Osteoblast (primary cell): ENCODE measurements at regions not wholly inside any gene's neighbourhood (a gene's known extent, or its start where the extent isn't known, plus 50 kb on each side); places are given as distances from the start of the nearest gene placed in this dataset.

Experiments used
- DNase-seq: peaks from one replicate; pipeline ENCODE4 v3.0.0; 2011; ENCODE audit warnings: low spot score, mixed read lengths; ENCODE audit not compliant: insufficient read length; ENCODE audit errors: missing footprints
- H2AFZ ChIP-seq: 2 replicates; pipeline ENCODE4 v1.6.0; 2011; ENCODE audit warnings: mild to moderate bottlenecking, low read length
- H3K27ac ChIP-seq: 2 replicates; pipeline ENCODE4 v1.5.1; 2011; ENCODE audit warnings: mild to moderate bottlenecking, low read depth, low read length, moderate library complexity
- H3K27me3 ChIP-seq: 2 replicates; pipeline ENCODE4 v1.6.0; 2012; ENCODE audit warnings: mild to moderate bottlenecking, control low read depth, inconsistent platforms, low read length, moderate library complexity; ENCODE audit not compliant: insufficient read depth
- H3K36me3 ChIP-seq: 2 replicates; pipeline ENCODE4 v1.5.1; 2011; ENCODE audit warnings: mild to moderate bottlenecking, low read length, control low read depth, moderate library complexity; ENCODE audit not compliant: insufficient read depth
- H3K4me1 ChIP-seq: 2 replicates; pipeline ENCODE4 v1.5.1; 2011; ENCODE audit warnings: mild to moderate bottlenecking, low read length, control low read depth, moderate library complexity; ENCODE audit not compliant: insufficient read depth
- H3K4me2 ChIP-seq: 2 replicates; pipeline ENCODE4 v1.6.0; 2011; ENCODE audit warnings: mild to moderate bottlenecking, low read length; ENCODE audit not compliant: insufficient read depth
- H3K4me3 ChIP-seq: fragments of 200-600 bp; sonication (generic); 3 replicates; pipeline ENCODE4 v1.5.1; 2012; ENCODE audit warnings: mild to moderate bottlenecking, low read length, inconsistent platforms; ENCODE audit not compliant: insufficient read depth
- H3K79me2 ChIP-seq: 2 replicates; pipeline ENCODE4 v1.6.0; 2012; ENCODE audit warnings: mild to moderate bottlenecking, low read length, control low read depth, inconsistent platforms; ENCODE audit not compliant: insufficient read depth
- H3K9me3 ChIP-seq: 2 replicates; pipeline ENCODE4 v1.5.1; 2011; ENCODE audit warnings: low read depth, low read length, control low read depth
- H4K20me1 ChIP-seq: 2 replicates; pipeline ENCODE4 v1.6.0; 2012; ENCODE audit warnings: mild to moderate bottlenecking, low read length, control low read depth; ENCODE audit not compliant: insufficient read depth
- TF ChIP-seq, protein P1 (sequence below): IDR thresholded peaks from 2 replicates; pipeline ENCODE4 v1.5.1; 2011; ENCODE audit warnings: mild to moderate bottlenecking, low read depth, low read length, moderate library complexity; ENCODE audit errors: extremely low read depth

DNA sequence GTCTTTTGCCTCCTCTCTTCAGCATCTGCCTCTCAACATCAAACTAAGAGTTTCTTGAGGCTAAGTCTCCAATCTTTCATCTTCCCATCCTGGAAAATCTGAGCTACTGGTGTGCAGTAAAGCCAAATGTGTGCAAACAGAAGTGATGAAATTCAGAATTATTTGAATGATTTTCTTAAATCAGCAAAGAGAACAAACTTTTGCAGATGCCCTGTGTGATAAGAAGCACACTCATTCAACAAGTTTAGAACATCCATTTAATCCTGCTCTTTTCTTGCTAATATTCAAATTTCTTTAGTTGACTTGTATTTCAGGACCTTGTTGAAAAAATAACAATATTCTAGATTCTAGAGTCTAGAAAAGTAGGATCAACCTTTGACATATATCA is 1374.9 kb upstream of the CELF4 start:
- Histone ChIP-seq H3K79me2 (no peaks in the 10 kb centered on the region), H3K4me1 (no peaks in the 10 kb centered on the region), H3K27ac (no peak overlapping the region), H4K20me1 (no peaks in the 10 kb centered on the region), H3K4me2 (no peak overlapping the region), H3K9me3 (no peaks in the 10 kb centered on the region), H3K36me3 (no peaks in the 10 kb centered on the region), H3K4me3 (no peak overlapping the region), H3K27me3 (no peaks in the 10 kb centered on the region), H2AFZ (no peak overlapping the region)
- TF ChIP-seq, protein P1, sequence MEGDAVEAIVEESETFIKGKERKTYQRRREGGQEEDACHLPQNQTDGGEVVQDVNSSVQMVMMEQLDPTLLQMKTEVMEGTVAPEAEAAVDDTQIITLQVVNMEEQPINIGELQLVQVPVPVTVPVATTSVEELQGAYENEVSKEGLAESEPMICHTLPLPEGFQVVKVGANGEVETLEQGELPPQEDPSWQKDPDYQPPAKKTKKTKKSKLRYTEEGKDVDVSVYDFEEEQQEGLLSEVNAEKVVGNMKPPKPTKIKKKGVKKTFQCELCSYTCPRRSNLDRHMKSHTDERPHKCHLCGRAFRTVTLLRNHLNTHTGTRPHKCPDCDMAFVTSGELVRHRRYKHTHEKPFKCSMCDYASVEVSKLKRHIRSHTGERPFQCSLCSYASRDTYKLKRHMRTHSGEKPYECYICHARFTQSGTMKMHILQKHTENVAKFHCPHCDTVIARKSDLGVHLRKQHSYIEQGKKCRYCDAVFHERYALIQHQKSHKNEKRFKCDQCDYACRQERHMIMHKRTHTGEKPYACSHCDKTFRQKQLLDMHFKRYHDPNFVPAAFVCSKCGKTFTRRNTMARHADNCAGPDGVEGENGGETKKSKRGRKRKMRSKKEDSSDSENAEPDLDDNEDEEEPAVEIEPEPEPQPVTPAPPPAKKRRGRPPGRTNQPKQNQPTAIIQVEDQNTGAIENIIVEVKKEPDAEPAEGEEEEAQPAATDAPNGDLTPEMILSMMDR: no peak
- DNase-seq: no peak

DNA sequence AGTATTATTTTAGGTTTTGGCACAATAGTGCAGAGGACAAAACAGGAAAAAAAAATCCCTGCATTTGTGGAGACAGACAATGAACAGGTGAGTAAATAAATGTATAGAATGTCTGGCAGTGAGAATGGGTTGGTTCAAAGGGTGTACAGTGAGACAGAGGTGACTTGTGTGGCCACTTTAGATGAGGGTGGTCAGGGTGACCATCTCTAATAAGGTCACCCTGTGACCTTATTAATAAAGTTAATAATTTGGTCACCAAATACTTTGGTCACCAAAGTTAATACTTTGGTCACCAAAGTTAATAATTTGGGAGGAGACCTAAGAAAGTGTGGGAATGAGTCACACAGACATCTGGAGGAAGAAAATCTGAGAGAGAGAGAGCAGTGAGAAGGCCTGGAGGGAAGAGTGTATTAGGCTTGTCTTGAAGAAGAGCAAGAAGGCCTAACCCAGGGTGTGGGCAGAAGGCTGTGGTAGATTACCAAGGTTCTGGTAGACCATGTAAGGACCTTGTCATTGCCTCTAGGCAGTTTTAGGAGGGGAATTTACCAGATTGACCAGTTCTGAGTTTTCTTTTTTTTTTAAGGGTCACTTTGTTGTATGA is 1368.4 kb upstream of the CELF4 start:
- Histone ChIP-seq H3K79me2 (no peaks in the 10 kb centered on the region), H3K27ac (no peak overlapping the region), H2AFZ (no peak overlapping the region), H3K4me2 (no peak overlapping the region), H3K4me1 (no peaks in the 10 kb centered on the region), H3K36me3 (no peaks in the 10 kb centered on the region), H4K20me1 (no peaks in the 10 kb centered on the region), H3K4me3 (no peak overlapping the region), H3K9me3 (peaks cover 2% of the 10 kb centered on the region), H3K27me3 (no peaks in the 10 kb centered on the region)
- TF ChIP-seq, protein P1: no peak
- DNase-seq: no peak

DNA sequence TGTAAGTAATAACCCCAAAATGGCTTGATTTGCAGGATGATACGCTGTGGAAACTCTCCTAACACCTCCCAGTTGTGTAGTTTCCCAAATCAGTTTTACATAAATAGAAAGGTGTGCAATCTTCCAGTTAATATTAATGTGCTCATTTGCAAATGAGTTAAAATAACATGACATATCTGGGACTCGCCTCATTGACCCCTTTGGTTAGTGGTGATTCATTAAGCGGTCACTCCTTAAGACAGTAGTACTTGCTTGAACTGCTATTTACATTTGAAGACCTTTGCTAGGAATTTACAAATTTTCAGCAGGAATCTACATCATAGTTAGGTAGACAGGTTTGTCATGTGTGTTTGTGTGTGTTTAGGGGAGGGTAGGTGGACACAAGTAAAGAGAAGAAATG is 1367.7 kb upstream of the CELF4 start:
- Histone ChIP-seq H4K20me1 (no peaks in the 10 kb centered on the region), H3K4me3 (no peak overlapping the region), H3K4me2 (no peak overlapping the region), H3K36me3 (no peaks in the 10 kb centered on the region), H3K27me3 (no peaks in the 10 kb centered on the region), H3K79me2 (no peaks in the 10 kb centered on the region), H3K9me3 (peaks cover 2% of the 10 kb centered on the region), H3K27ac (no peak overlapping the region), H3K4me1 (no peaks in the 10 kb centered on the region), H2AFZ (no peak overlapping the region)
- TF ChIP-seq, protein P1: no peak
- DNase-seq: no peak

DNA sequence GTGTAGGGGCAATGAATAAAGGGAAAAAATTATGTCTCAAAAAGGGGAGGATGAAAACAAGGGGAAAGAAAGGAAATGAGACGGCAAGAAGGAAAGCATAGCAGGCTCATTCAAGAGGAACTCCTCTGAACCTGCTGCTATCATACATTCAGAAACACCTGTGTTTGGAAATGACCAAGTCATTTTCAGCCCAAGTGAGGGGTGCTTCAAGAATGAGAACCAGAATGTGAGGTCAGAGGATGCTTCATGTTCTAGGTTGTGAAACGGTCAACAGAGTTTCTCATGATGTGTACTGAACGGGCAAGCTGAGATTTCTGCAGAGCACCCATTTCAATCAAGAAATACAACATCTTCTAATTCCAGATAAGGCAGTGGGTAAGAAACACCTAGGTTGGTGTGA is 1367.2 kb upstream of the CELF4 start:
- Histone ChIP-seq H3K4me1 (no peaks in the 10 kb centered on the region), H2AFZ (no peak overlapping the region), H3K4me2 (no peak overlapping the region), H3K27ac (no peak overlapping the region), H3K27me3 (no peaks in the 10 kb centered on the region), H4K20me1 (no peaks in the 10 kb centered on the region), H3K79me2 (no peaks in the 10 kb centered on the region), H3K36me3 (no peaks in the 10 kb centered on the region), H3K4me3 (no peak overlapping the region), H3K9me3 (peaks cover 2% of the 10 kb centered on the region)
- no peak for DNase-seq
- TF ChIP-seq, protein P1: no peak
